H9 (cell line): ENCODE measurements at regions not wholly inside any gene's neighbourhood (a gene's known extent, or its start where the extent isn't known, plus 50 kb on each side); places are given as distances from the start of the nearest gene placed in this dataset.

Experiments used
- DNase-seq: peaks from one replicate; pipeline ENCODE4 v3.0.0-alpha.2; 2017
- H2AFZ ChIP-seq: one replicate; pipeline ENCODE4 v1.6.1; 2013; ENCODE audit warnings: mild to moderate bottlenecking, low read length, control low read depth, moderate library complexity
- H2AK5ac ChIP-seq: 2 replicates; pipeline ENCODE4 v1.6.1; 2013; ENCODE audit warnings: low read length, control low read depth, mixed read lengths; ENCODE audit not compliant: insufficient read length
- H2BK120ac ChIP-seq: one replicate; pipeline ENCODE4 v1.6.1; 2013; ENCODE audit warnings: low read depth, mild to moderate bottlenecking, low read length, control low read depth, inconsistent platforms; ENCODE audit not compliant: poor library complexity, severe bottlenecking
- H2BK12ac ChIP-seq: 2 replicates; pipeline ENCODE4 v1.6.1; 2013; ENCODE audit warnings: low read length, control low read depth, mixed read lengths, low read depth; ENCODE audit not compliant: insufficient read length
- H2BK15ac ChIP-seq: 2 replicates; pipeline ENCODE4 v1.6.1; 2013; ENCODE audit warnings: low read depth, low read length, control low read depth
- H2BK20ac ChIP-seq: one replicate; pipeline ENCODE4 v1.6.1; 2013; ENCODE audit warnings: low read depth, mild to moderate bottlenecking, low read length, control low read depth, inconsistent platforms; ENCODE audit not compliant: poor library complexity, severe bottlenecking
- H2BK5ac ChIP-seq: 2 replicates; pipeline ENCODE4 v1.6.1; 2013; ENCODE audit warnings: low read length, control low read depth, mixed read lengths; ENCODE audit not compliant: insufficient read length
- H3K14ac ChIP-seq: 2 replicates; pipeline ENCODE4 v1.6.1; 2013; ENCODE audit warnings: low read length, control low read depth; ENCODE audit not compliant: insufficient read depth
- H3K18ac ChIP-seq: 2 replicates; pipeline ENCODE4 v1.6.1; 2013; ENCODE audit warnings: low read depth, mild to moderate bottlenecking, mixed read lengths, low read length, control low read depth; ENCODE audit not compliant: insufficient read length
- H3K23ac ChIP-seq: 2 replicates; pipeline ENCODE4 v1.6.1; 2013; ENCODE audit warnings: low read length, control low read depth, mixed read lengths, low read depth; ENCODE audit not compliant: insufficient read length
- H3K23me2 ChIP-seq: 2 replicates; pipeline ENCODE4 v1.6.1; 2013; ENCODE audit warnings: low read depth, mild to moderate bottlenecking, mixed read lengths, low read length, control low read depth; ENCODE audit not compliant: insufficient read length, poor library complexity, severe bottlenecking
- H3K27ac ChIP-seq: 2 replicates; pipeline ENCODE4 v1.5.1; 2013; ENCODE audit warnings: low read length, control low read depth, mixed read lengths, low read depth; ENCODE audit not compliant: insufficient read length
- H3K27me3 ChIP-seq: 2 replicates; pipeline ENCODE4 v1.6.1; 2013; ENCODE audit warnings: low read length, control low read depth, inconsistent platforms; ENCODE audit not compliant: insufficient read depth
- H3K4ac ChIP-seq: 2 replicates; pipeline ENCODE4 v1.6.1; 2013; ENCODE audit warnings: low read depth, mild to moderate bottlenecking, control low read depth, inconsistent platforms, low read length, moderate library complexity
- H3K4me1 ChIP-seq: 2 replicates; pipeline ENCODE4 v1.6.1; 2013; ENCODE audit warnings: low read length, control low read depth, inconsistent platforms; ENCODE audit not compliant: insufficient read depth
- H3K4me2 ChIP-seq: 2 replicates; pipeline ENCODE4 v1.6.1; 2013; ENCODE audit warnings: low read length, control low read depth, mixed read lengths; ENCODE audit not compliant: insufficient read length, insufficient read depth
- H3K56ac ChIP-seq: 2 replicates; pipeline ENCODE4 v1.6.1; 2013; ENCODE audit warnings: low read depth, mild to moderate bottlenecking, mixed read lengths, low read length, control low read depth; ENCODE audit not compliant: insufficient read length
- H3K79me1 ChIP-seq: 2 replicates; pipeline ENCODE4 v1.6.1; 2013; ENCODE audit warnings: low read depth, mild to moderate bottlenecking, moderate library complexity, low read length, control low read depth, inconsistent platforms; ENCODE audit not compliant: insufficient read depth, poor library complexity, severe bottlenecking
- H3K79me2 ChIP-seq: 2 replicates; pipeline ENCODE4 v1.6.1; 2013; ENCODE audit warnings: low read length, control low read depth, inconsistent platforms; ENCODE audit not compliant: insufficient read depth
- H3K9ac ChIP-seq: 2 replicates; pipeline ENCODE4 v1.6.1; 2013; ENCODE audit warnings: low read length, control low read depth, mixed read lengths; ENCODE audit not compliant: insufficient read length; ENCODE audit errors: extremely low read depth
- H3K9me3 ChIP-seq: one replicate; pipeline ENCODE4 v1.6.1; 2013; ENCODE audit warnings: low read depth, low read length, inconsistent platforms; ENCODE audit not compliant: control insufficient read depth
- H3T11ph ChIP-seq: one replicate; pipeline ENCODE4 v1.6.1; 2013; ENCODE audit warnings: mild to moderate bottlenecking, low read length, control low read depth, inconsistent platforms
- H4K20me1 ChIP-seq: one replicate; pipeline ENCODE4 v1.6.1; 2013; ENCODE audit not compliant: control insufficient read depth, insufficient read length, insufficient read depth
- H4K5ac ChIP-seq: 2 replicates; pipeline ENCODE4 v1.6.1; 2013; ENCODE audit warnings: low read depth, mild to moderate bottlenecking, mixed read lengths, low read length, control low read depth; ENCODE audit not compliant: insufficient read length
- H4K8ac ChIP-seq: replicated peaks from 2 replicates; pipeline ENCODE4 v1.6.1; 2013; ENCODE audit warnings: low read length, control low read depth, mixed read lengths, low read depth; ENCODE audit not compliant: insufficient read length
- H4K91ac ChIP-seq: 2 replicates; pipeline ENCODE4 v1.6.1; 2013; ENCODE audit warnings: low read depth, mild to moderate bottlenecking, moderate library complexity, mixed read lengths, low read length, control low read depth; ENCODE audit not compliant: insufficient read length
- H3K27ac Mint-ChIP-seq, 3 experiments: 2 replicates in 2 of 3; 3 replicates in 1 of 3; pipeline ENCODE4 v1.8.0; 2020 to 2021; ENCODE audit warnings: mixed read lengths in 3 of 3, mild to moderate bottlenecking in 1 of 3, moderate library complexity in 1 of 3
- H3K27me3 Mint-ChIP-seq: 2 replicates; pipeline ENCODE4 v1.8.0; 2021; ENCODE audit warnings: low read depth, mild to moderate bottlenecking, moderate library complexity, mixed read lengths
- H3K36me3 Mint-ChIP-seq, 3 experiments: 2 replicates in 2 of 3; 3 replicates in 1 of 3; pipeline ENCODE4 v1.8.0; 2020 to 2021; ENCODE audit warnings: low read depth in 3 of 3, mixed read lengths in 3 of 3; ENCODE audit not compliant: insufficient read depth in 1 of 3
- H3K4me1 Mint-ChIP-seq, 2 experiments: 2 replicates each; pipeline ENCODE4 v1.8.0; 2020; ENCODE audit warnings: mixed read lengths in 2 of 2
- H3K4me3 Mint-ChIP-seq, 2 experiments: 2 replicates in 1 of 2; 3 replicates in 1 of 2; pipeline ENCODE4 v1.8.0; 2020 to 2021; ENCODE audit warnings: mild to moderate bottlenecking in 2 of 2, mixed read lengths in 2 of 2, moderate library complexity in 1 of 2
- H3K9me3 Mint-ChIP-seq, 2 experiments: 2 replicates in 1 of 2; 3 replicates in 1 of 2; pipeline ENCODE4 v1.8.0; 2020; ENCODE audit warnings: mild to moderate bottlenecking in 2 of 2, mixed read lengths in 2 of 2, moderate library complexity in 1 of 2
- CTCF ChIP-seq: fragments of 200-600 bp; sonication (generic); conservative IDR thresholded peaks from 3 replicates; pipeline ENCODE4 v1.8.0; 2021; ENCODE audit warnings: antibody characterized with exemption, mild to moderate bottlenecking
- WGBS: extraction: QIAGEN DNeasy Blood & Tissue Kit; methylation state at CpG from one replicate; pipeline ENCODE4 v1.1.7; 2013; ENCODE audit warnings: missing lambda C conversion rate, low lambda C conversion rate, mixed read lengths; ENCODE audit not compliant: insufficient read length; ENCODE audit errors: extremely low coverage; 5-methylcytosine and 5-hydroxymethylcytosine counted together

DNA sequence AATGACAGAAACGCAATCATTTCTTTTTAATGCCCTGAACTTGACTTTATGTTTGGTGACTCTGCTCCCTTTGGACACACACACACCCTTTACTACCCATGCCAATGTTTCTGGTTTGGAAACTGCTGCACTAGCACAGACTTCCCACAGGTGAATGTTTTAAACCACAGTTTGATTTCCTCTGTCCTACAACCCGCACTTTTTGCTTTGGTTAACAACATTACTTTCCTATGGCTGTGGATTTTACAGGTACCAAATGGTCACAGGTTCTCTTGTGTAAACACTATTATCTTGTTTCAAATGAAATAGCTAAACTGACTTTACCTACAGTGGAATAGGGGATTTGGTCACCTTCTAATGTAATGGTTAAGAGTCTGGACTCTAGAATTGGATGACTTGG is 51.5 kb upstream of the ZNF644 start:
- Mint-ChIP-seq H3K36me3 (no peaks in the 10 kb centered on the region), H3K4me1 (peaks cover 11 to 22% of the 10 kb centered on the region in 2 experiments), H3K27me3 (no peaks in the 10 kb centered on the region; the same call in 1 of the 2 replicates), H3K27ac (peak overlapping the region in 1 of 3 experiments; percentile 49; a peak in 1 of 7 replicates), H3K4me3 (no peak overlapping the region), H3K9me3 (no peaks in the 10 kb centered on the region)
- H2BK15ac ChIP-seq, result no peak overlapping the region
- no peak overlapping the region for H3K4me2 ChIP-seq
- no peak overlapping the region for H2BK120ac ChIP-seq
- no peak overlapping the region for H3K4ac ChIP-seq
- no peak overlapping the region for H4K91ac ChIP-seq
- no peak overlapping the region for H3K23ac ChIP-seq
- no peak for TF ChIP-seq CTCF
- H3K4me1 ChIP-seq, result peaks cover 5% of the 10 kb centered on the region; the same call in 1 of the 2 replicates
- no peaks in the 10 kb centered on the region for H4K20me1 ChIP-seq
- no peaks in the 10 kb centered on the region for H3K79me1 ChIP-seq
- H3K23me2 ChIP-seq, result no peaks in the 10 kb centered on the region
- no peak overlapping the region for H3K9ac ChIP-seq
- H3K56ac ChIP-seq, result no peak overlapping the region
- no peak overlapping the region for H4K5ac ChIP-seq
- H3K18ac ChIP-seq, result no peak overlapping the region
- H3K27ac ChIP-seq, result no peak overlapping the region
- no peaks in the 10 kb centered on the region for H3K79me2 ChIP-seq
- H3K14ac ChIP-seq, result no peak overlapping the region
- H3T11ph ChIP-seq, result no peak overlapping the region
- H3K27me3 ChIP-seq, result no peaks in the 10 kb centered on the region
- H4K8ac ChIP-seq, result no peak overlapping the region
- no peak overlapping the region for H2AFZ ChIP-seq
- DNase-seq, result no peak
- H3K9me3 ChIP-seq, result no peaks in the 10 kb centered on the region
- no peak overlapping the region for H2AK5ac ChIP-seq
- no peak overlapping the region for H2BK5ac ChIP-seq
- H2BK20ac ChIP-seq, result no peak overlapping the region
- no peak overlapping the region for H2BK12ac ChIP-seq
- no CpG with 5 or more reads among the region's 2 CpGs for WGBS
